ENCODE measurements at regions not wholly inside any gene's neighbourhood (a gene's known extent, or its start where the extent isn't known, plus 50 kb on each side); places are given as distances from the start of the nearest gene placed in this dataset.
"Not testable (repeated sequence)": the region's sequence is repeated elsewhere in the genome, so short reads cannot be mapped to it uniquely, and the experiment has no call there.

GRCh38 chr3:84683493-84683892 is 275.3 kb upstream of the CADM2 start:
- H3K4me3 ChIP-seq = no peak overlapping the region
- no peak for ATAC-seq (ENCODE audit: insufficient number of reproducible peaks, low FRiP score, low read depth)

GRCh38 chr3:84685467-84685866 is 273.3 kb upstream of the CADM2 start:
- DNase-seq (ENCODE audit: low spot score) = no peak
- no peaks in the 10 kb centered on the region for H3K36me3 ChIP-seq
- ATAC-seq (ENCODE audit: insufficient number of reproducible peaks, low FRiP score, low read depth) = no peak
- no peak overlapping the region for H3K27ac ChIP-seq
- no peaks in the 10 kb centered on the region for H3K4me1 ChIP-seq (ENCODE audit: control insufficient read depth in 1 of 2, low read depth in 2 of 2)
- no peaks in the 10 kb centered on the region for H3K27me3 ChIP-seq (replicated peaks; ENCODE audit: insufficient read depth)
- H3K4me3 ChIP-seq = no peak overlapping the region
- no peaks in the 10 kb centered on the region for H3K9me3 ChIP-seq
- TF ChIP-seq CTCF (IDR thresholded peaks at IDR 0.05) = no peak

More at GRCh38 chr3:84683493-84683892, 275.3 kb upstream of the CADM2 start:
- no peak overlapping the region for H3K27ac ChIP-seq
- no peak for TF ChIP-seq CTCF (IDR thresholded peaks at IDR 0.05)
- H3K4me1 ChIP-seq (ENCODE audit: control insufficient read depth in 1 of 2, low read depth in 2 of 2) = no peaks in the 10 kb centered on the region
- no peaks in the 10 kb centered on the region for H3K36me3 ChIP-seq
- no peaks in the 10 kb centered on the region for H3K9me3 ChIP-seq
- DNase-seq (ENCODE audit: low spot score) = no peak
- H3K27me3 ChIP-seq (replicated peaks; ENCODE audit: insufficient read depth) = no peaks in the 10 kb centered on the region

GRCh38 chr3:84692261-84692660 is 266.5 kb upstream of the CADM2 start:
- no peak for ATAC-seq (ENCODE audit: insufficient number of reproducible peaks, low FRiP score, low read depth)
- H3K36me3 ChIP-seq = no peaks in the 10 kb centered on the region
- DNase-seq (ENCODE audit: low spot score) = no peak
- H3K27me3 ChIP-seq (replicated peaks; ENCODE audit: insufficient read depth) = no peaks in the 10 kb centered on the region
- no peaks in the 10 kb centered on the region for H3K9me3 ChIP-seq
- H3K4me3 ChIP-seq = no peak overlapping the region
- no peak overlapping the region for H3K27ac ChIP-seq
- TF ChIP-seq CTCF (IDR thresholded peaks at IDR 0.05) = no peak
- H3K4me1 ChIP-seq (ENCODE audit: control insufficient read depth in 1 of 2, low read depth in 2 of 2) = no peaks in the 10 kb centered on the region

GRCh38 chr3:84710288-84710687 is 248.5 kb upstream of the CADM2 start:
- not testable (repeated sequence) for H3K9me3 ChIP-seq; H3K36me3 ChIP-seq; DNase-seq (ENCODE audit: low spot score); H3K4me1 ChIP-seq (ENCODE audit: control insufficient read depth in 1 of 2, low read depth in 2 of 2); ATAC-seq (ENCODE audit: insufficient number of reproducible peaks, low FRiP score, low read depth); H3K27ac ChIP-seq; H3K27me3 ChIP-seq (replicated peaks; ENCODE audit: insufficient read depth); H3K4me3 ChIP-seq

GRCh38 chr3:84717894-84718293 is 240.9 kb upstream of the CADM2 start:
- no peaks in the 10 kb centered on the region for H3K9me3 ChIP-seq
- H3K27me3 ChIP-seq (replicated peaks; ENCODE audit: insufficient read depth) = no peaks in the 10 kb centered on the region
- no peaks in the 10 kb centered on the region for H3K4me1 ChIP-seq (ENCODE audit: control insufficient read depth in 1 of 2, low read depth in 2 of 2)
- TF ChIP-seq CTCF (IDR thresholded peaks at IDR 0.05) = no peak
- no peak overlapping the region for H3K4me3 ChIP-seq
- H3K27ac ChIP-seq = no peak overlapping the region
- DNase-seq (ENCODE audit: low spot score) = no peak
- no peak for ATAC-seq (ENCODE audit: insufficient number of reproducible peaks, low FRiP score, low read depth)
- H3K36me3 ChIP-seq = no peaks in the 10 kb centered on the region

GRCh38 chr3:84724877-84725276 is 233.9 kb upstream of the CADM2 start:
- H3K27ac ChIP-seq = no peak overlapping the region
- TF ChIP-seq CTCF (IDR thresholded peaks at IDR 0.05) = no peak

More at GRCh38 chr3:84724877-84725276, 233.9 kb upstream of the CADM2 start:
- H3K9me3 ChIP-seq = no peaks in the 10 kb centered on the region
- no peak overlapping the region for H3K4me3 ChIP-seq
- no peaks in the 10 kb centered on the region for H3K27me3 ChIP-seq (replicated peaks; ENCODE audit: insufficient read depth)
- no peak for DNase-seq (ENCODE audit: low spot score)
- no peaks in the 10 kb centered on the region for H3K4me1 ChIP-seq (ENCODE audit: control insufficient read depth in 1 of 2, low read depth in 2 of 2)
- no peaks in the 10 kb centered on the region for H3K36me3 ChIP-seq
- no peak for ATAC-seq (ENCODE audit: insufficient number of reproducible peaks, low FRiP score, low read depth)

Data from thoracic aorta (tissue), 2 donors.